ENCODE measurements at regions not wholly inside any gene's neighbourhood (a gene's known extent, or its start where the extent isn't known, plus 50 kb on each side); places are given as distances from the start of the nearest gene placed in this dataset.

- Histone ChIP-seq H3K4me2 (no peak overlapping the region), H3K9me3 (no peaks in the 10 kb centered on the region), H3K4me3 (no peak overlapping the region), H3K27ac (peak overlapping the region in 1 of 2 experiments; percentile 50; a peak in 3 of 6 replicates), H3K4me1 (peaks cover 26% of the 10 kb centered on the region)
- ChIA-PET POLR2A (no interaction called here), CTCF (interaction anchor here (0.8 to 1.4 kb wide), 4 partner anchors 18 to 469 kb away, joined by 3 to 5 read pairs (median 4); no protein-coding TSS in a partner anchor)
- 75% methylated on average over 5 of the region's 6 CpGs for WGBS (ENCODE audit: missing lambda C conversion rate)
- ATAC-seq (no peak), FAIRE-seq (no peak), DNase-seq (ENCODE audit: low read depth in 1 of 2, low spot score in 1 of 2) (no peak)
- no peak for TF ChIP-seq ATOH8 (CRISPR knock-in tag; IDR thresholded peaks at IDR 0.05; ENCODE audit: low read depth)
- no peak for TF ChIP-seq SREBF2 (IDR thresholded peaks at IDR 0.05)
- no peak for TF ChIP-seq ESRRA (IDR thresholded peaks at IDR 0.05; ENCODE audit: borderline replicate concordance, low read length)
- no peak for TF ChIP-seq HDAC2 (IDR thresholded peaks at IDR 0.05)
- no peak for TF ChIP-seq HOXA7 (CRISPR knock-in tag; IDR thresholded peaks at IDR 0.05)
- TF ChIP-seq ZSCAN20 (CRISPR knock-in tag; IDR thresholded peaks at IDR 0.05), result no peak
- TF ChIP-seq E2F6 (IDR thresholded peaks at IDR 0.05; ENCODE audit: borderline replicate concordance, low read depth), result no peak
- TF ChIP-seq JUN (IDR thresholded peaks at IDR 0.05), result no peak
- TF ChIP-seq REST (IDR thresholded peaks at IDR 0.05), result no peak
- no peak for TF ChIP-seq KDM5A (IDR thresholded peaks at IDR 0.05)
- no peak for TF ChIP-seq TP53 (CRISPR knock-in tag; IDR thresholded peaks at IDR 0.05)
- TF ChIP-seq ZFP36 (IDR thresholded peaks at IDR 0.05; ENCODE audit: borderline replicate concordance, partially characterized antibody), result no peak
Measured at GRCh38 chr20:23160536-23161243, 74.6 kb upstream of the CD93 start.

- H3K4me1 ChIP-seq, result peaks cover 28% of the 10 kb centered on the region
- POLR2A ChIA-PET, result no interaction called here
Measured at GRCh38 chr20:23159947-23160318, 73.8 kb upstream of the CD93 start.

More at GRCh38 chr20:23159947-23160318, 73.8 kb upstream of the CD93 start:
- FAIRE-seq (no peak), ATAC-seq (no peak), DNase-seq (ENCODE audit: low read depth in 1 of 2, low spot score in 1 of 2) (no peak)
- Histone ChIP-seq H3K27ac (no peak overlapping the region), H3K9me3 (no peaks in the 10 kb centered on the region), H3K4me3 (no peak overlapping the region), H3K4me2 (no peak overlapping the region; the same call in 2 of the 3 replicates)
- WGBS (ENCODE audit: missing lambda C conversion rate), result 73% methylated on average over 4 of the region's 4 CpGs
- TF ChIP-seq RAD21 (conservative IDR thresholded peaks at IDR 0.05 in 1 of 2, IDR thresholded peaks at IDR 0.05 in 1 of 2) (no peak), BCL3 (IDR thresholded peaks at IDR 0.05) (no peak), CHD2 (IDR thresholded peaks at IDR 0.05; ENCODE audit: low read length, partially characterized antibody) (no peak), ZC3H11A (IDR thresholded peaks at IDR 0.05) (no peak), HES2 (IDR thresholded peaks at IDR 0.05) (no peak), FOSB (CRISPR knock-in tag; IDR thresholded peaks at IDR 0.05) (no peak), ZSCAN20 (CRISPR knock-in tag; IDR thresholded peaks at IDR 0.05) (no peak), RCOR1 (IDR thresholded peaks at IDR 0.05; ENCODE audit: low read depth, low read length) (no peak), POLR2A (IDR thresholded peaks at IDR 0.05; ENCODE audit: low read length) (no peak), FOSL2 (IDR thresholded peaks at IDR 0.05) (no peak), FOSL2 (CRISPR knock-in tag; IDR thresholded peaks at IDR 0.05) (no peak), CBX8 (IDR thresholded peaks at IDR 0.05) (no peak), CHD4 (IDR thresholded peaks at IDR 0.05; ENCODE audit: borderline replicate concordance) (no peak), HDAC2 (IDR thresholded peaks at IDR 0.05) (no peak), NPAS2 (CRISPR knock-in tag; IDR thresholded peaks at IDR 0.05; ENCODE audit: borderline replicate concordance) (no peak), RFX5 (IDR thresholded peaks at IDR 0.05) (no peak), FOXS1 (CRISPR knock-in tag; IDR thresholded peaks at IDR 0.05) (no peak), REST (IDR thresholded peaks at IDR 0.05) (no peak)
- CTCF ChIA-PET, result interaction anchor here (0.8 to 1.6 kb wide), 4 partner anchors 11 to 475 kb away, joined by 3 to 4 read pairs (median 4); no protein-coding TSS in a partner anchor
